GM23338 (cell line): ENCODE measurements at regions not wholly inside any gene's neighbourhood (a gene's known extent, or its start where the extent isn't known, plus 50 kb on each side); places are given as distances from the start of the nearest gene placed in this dataset.

ENCODE experiments used
- EZH2 ChIP-seq: fragments of 200-600 bp; sonication (generic); IDR thresholded peaks from one replicate; pipeline ENCODE4 v1.8.0; 2017; ENCODE audit warnings: antibody characterized with exemption, mild to moderate bottlenecking, low read depth; ENCODE audit not compliant: unreplicated experiment
- POLR2AphosphoS5 ChIP-seq: IDR thresholded peaks from 2 replicates; pipeline ENCODE4 v1.6.1; 2016; ENCODE audit warnings: antibody characterized with exemption, low read depth
- ZNF331 ChIP-seq: fragments of 250-450 bp; sonication (Bioruptor Pico); IDR thresholded peaks from 2 replicates; pipeline ENCODE4 v1.5.0; 2020; ENCODE audit warnings: low read depth, mild to moderate bottlenecking, moderate library complexity
- TF ChIP-seq, protein P1 (sequence below), 2 experiments: fragments of 200-600 bp in 1 of 2; sonication (generic) in 1 of 2; conservative IDR thresholded peaks; 2 replicates each; pipeline versions ENCODE4 v1.5.1 to v1.6.1; 2016 to 2017; ENCODE audit warnings: antibody characterized with exemption in 2 of 2, low read depth in 2 of 2, mild to moderate bottlenecking in 2 of 2, moderate library complexity in 1 of 2

DNA sequence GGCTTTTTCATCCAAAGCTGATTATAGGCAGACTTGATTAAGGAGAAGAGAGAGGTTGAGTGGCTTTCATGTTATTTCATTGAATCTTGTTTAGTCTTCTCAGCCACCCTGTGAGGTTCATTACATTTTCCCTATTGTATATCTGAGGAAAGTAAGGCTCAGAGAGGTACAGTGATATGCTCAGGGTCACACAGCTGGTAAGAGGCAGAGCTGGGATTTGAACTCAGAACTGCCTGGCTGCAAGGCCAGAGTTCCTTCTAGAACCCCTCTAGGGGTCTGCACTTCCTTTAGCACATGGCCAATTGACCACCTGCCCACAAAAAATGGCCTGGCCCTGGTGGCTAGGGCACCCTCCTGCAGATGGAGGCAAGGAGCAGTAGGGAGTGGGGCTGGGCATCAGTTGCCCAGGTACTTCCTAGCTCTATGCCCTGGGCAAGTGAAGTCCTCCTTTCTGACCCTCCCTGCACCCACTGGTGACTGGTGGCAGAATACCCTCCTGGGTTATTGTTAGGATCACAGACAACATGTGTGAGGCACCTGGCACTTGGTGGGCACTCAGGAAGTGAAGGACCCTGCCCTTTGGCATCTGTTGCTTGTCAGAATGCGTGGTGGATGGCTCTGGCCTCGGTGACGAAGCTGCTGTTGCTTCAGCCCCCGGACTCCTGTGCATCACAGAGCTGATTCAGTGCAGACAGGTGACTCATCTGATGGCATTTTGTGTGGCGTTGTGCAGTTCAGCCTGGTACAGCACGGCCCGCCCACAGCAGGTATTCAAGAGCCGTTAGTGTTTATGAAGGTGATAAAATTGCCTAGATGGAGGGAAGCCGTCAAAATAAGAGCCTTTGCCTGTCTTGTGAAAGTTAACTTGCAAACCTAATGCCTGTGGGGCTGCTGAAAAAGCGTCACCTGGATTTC is 115.8 kb downstream of the SLC25A47 start:
- TF ChIP-seq, protein P1, sequence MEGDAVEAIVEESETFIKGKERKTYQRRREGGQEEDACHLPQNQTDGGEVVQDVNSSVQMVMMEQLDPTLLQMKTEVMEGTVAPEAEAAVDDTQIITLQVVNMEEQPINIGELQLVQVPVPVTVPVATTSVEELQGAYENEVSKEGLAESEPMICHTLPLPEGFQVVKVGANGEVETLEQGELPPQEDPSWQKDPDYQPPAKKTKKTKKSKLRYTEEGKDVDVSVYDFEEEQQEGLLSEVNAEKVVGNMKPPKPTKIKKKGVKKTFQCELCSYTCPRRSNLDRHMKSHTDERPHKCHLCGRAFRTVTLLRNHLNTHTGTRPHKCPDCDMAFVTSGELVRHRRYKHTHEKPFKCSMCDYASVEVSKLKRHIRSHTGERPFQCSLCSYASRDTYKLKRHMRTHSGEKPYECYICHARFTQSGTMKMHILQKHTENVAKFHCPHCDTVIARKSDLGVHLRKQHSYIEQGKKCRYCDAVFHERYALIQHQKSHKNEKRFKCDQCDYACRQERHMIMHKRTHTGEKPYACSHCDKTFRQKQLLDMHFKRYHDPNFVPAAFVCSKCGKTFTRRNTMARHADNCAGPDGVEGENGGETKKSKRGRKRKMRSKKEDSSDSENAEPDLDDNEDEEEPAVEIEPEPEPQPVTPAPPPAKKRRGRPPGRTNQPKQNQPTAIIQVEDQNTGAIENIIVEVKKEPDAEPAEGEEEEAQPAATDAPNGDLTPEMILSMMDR (conservative IDR thresholded peaks at IDR 0.05; ENCODE audit: low read depth in 2 of 2): no peak
- TF ChIP-seq POLR2AphosphoS5 (no peak), ZNF331 (CRISPR knock-in tag) (no peak), EZH2 (no peak)
